ENCODE measurements at regions not wholly inside any gene's neighbourhood (a gene's known extent, or its start where the extent isn't known, plus 50 kb on each side); places are given as distances from the start of the nearest gene placed in this dataset.
"Not testable (repeated sequence)": the region's sequence is repeated elsewhere in the genome, so short reads cannot be mapped to it uniquely, and the experiment has no call there.

DNA sequence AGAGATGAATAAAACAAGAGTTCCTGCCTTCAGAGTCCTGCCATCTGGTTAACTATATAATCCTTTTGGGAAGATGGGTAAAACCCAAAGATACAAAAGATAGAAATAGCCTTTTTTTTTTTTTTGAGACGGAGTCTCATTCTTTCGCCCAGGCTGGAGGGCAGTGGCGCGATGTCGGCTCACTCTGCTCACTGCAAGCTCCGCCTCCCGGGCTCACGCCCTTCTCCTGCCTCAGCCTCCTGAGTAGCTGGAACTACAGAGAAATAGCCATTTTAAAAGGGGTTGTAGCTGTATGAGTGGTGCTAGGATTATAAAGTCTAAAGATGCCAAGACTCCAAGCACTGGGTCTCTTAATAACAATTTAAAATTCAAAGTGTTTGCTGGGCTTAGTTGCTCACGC, 97.2 kb downstream of the KDR start:
- Histone ChIP-seq H3K9me3 (no peaks in the 10 kb centered on the region), H3K27me3 (no peaks in the 10 kb centered on the region), H3K4me3 (no peak overlapping the region), H3K27ac (no peak overlapping the region), H3K36me3 (no peaks in the 10 kb centered on the region), H3K4me1 (peaks cover 27% of the 10 kb centered on the region)
- WGBS, result 96% methylated on average over 9 of the region's 9 CpGs
- DNase-seq (ENCODE audit: low spot score in 2 of 2), result no peak
- TF ChIP-seq EP300 (IDR thresholded peaks at IDR 0.05) (no peak), CTCF (IDR thresholded peaks at IDR 0.05) (no peak), POLR2A (IDR thresholded peaks at IDR 0.05) (no peak), POLR2AphosphoS5 (IDR thresholded peaks at IDR 0.05) (no peak)

- no peak for DNase-seq (ENCODE audit: low spot score in 2 of 2)
- H3K4me1 ChIP-seq, result peaks cover 23% of the 10 kb centered on the region
- H3K4me3 ChIP-seq, result no peak overlapping the region
- no peaks in the 10 kb centered on the region for H3K36me3 ChIP-seq
- no peak overlapping the region for H3K27ac ChIP-seq
- TF ChIP-seq POLR2AphosphoS5 (IDR thresholded peaks at IDR 0.05), result no peak
- TF ChIP-seq EP300 (IDR thresholded peaks at IDR 0.05), result no peak
- TF ChIP-seq CTCF (IDR thresholded peaks at IDR 0.05), result no peak
- no peak for TF ChIP-seq POLR2A (IDR thresholded peaks at IDR 0.05)
- WGBS, result 60% methylated on average over 2 of the region's 2 CpGs
- H3K27me3 ChIP-seq, result no peaks in the 10 kb centered on the region
- no peaks in the 10 kb centered on the region for H3K9me3 ChIP-seq
These were observed 97.8 kb downstream of the KDR start for GRCh38 chr4:55027596-55027995.

DNA sequence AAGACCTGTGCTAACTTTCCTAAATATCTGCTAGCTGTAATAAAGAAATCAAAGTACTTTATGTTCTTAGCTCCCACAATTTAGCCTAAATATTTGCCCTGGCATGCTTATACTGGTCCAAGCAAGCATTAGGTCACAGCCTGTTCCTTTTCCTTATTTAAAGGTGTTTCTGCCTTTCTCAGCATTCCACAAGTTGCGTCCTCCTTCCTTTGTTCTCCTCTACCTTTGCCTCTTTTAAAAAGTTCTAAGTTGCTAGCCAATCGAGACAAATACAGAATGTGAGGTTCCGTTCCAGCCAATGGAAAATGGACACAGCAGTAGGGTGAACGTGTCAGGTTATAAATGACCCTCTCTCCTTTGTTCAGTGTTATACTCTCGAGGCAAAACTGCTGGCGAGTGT, 99.9 kb downstream of the KDR start:
- not testable (repeated sequence) for H3K36me3 ChIP-seq; H3K27ac ChIP-seq; H3K27me3 ChIP-seq; H3K4me1 ChIP-seq; H3K4me3 ChIP-seq; H3K9me3 ChIP-seq; DNase-seq (ENCODE audit: low spot score in 2 of 2)
- 51% methylated on average over 6 of the region's 6 CpGs for WGBS

- Histone ChIP-seq H3K36me3 (no peaks in the 10 kb centered on the region), H3K27me3 (no peaks in the 10 kb centered on the region), H3K9me3 (no peaks in the 10 kb centered on the region), H3K27ac (no peak overlapping the region), H3K4me1 (peaks cover 3% of the 10 kb centered on the region), H3K4me3 (no peak overlapping the region)
- no peak for DNase-seq (ENCODE audit: low spot score in 2 of 2)
- TF ChIP-seq POLR2A (IDR thresholded peaks at IDR 0.05) (no peak), EP300 (IDR thresholded peaks at IDR 0.05) (no peak), POLR2AphosphoS5 (IDR thresholded peaks at IDR 0.05) (no peak), CTCF (IDR thresholded peaks at IDR 0.05) (no peak)
- 100% methylated on average over 2 of the region's 2 CpGs for WGBS
These were observed 102.4 kb downstream of the KDR start for GRCh38 chr4:55023030-55023429.

GRCh38 chr4:55021214-55021613, 104.2 kb downstream of the KDR start:
- no peak for DNase-seq (ENCODE audit: low spot score in 2 of 2)
- WGBS, result 94% methylated on average over 1 of the region's 1 CpG
- TF ChIP-seq POLR2AphosphoS5 (IDR thresholded peaks at IDR 0.05) (no peak), CTCF (IDR thresholded peaks at IDR 0.05) (no peak), POLR2A (IDR thresholded peaks at IDR 0.05) (no peak), EP300 (IDR thresholded peaks at IDR 0.05) (no peak)
- Histone ChIP-seq H3K36me3 (no peaks in the 10 kb centered on the region), H3K27me3 (no peaks in the 10 kb centered on the region), H3K4me1 (peaks cover 3% of the 10 kb centered on the region), H3K9me3 (no peaks in the 10 kb centered on the region), H3K27ac (no peak overlapping the region), H3K4me3 (no peak overlapping the region)

- Histone ChIP-seq H3K9me3 (no peaks in the 10 kb centered on the region), H3K4me1 (peaks cover 3% of the 10 kb centered on the region), H3K27ac (no peak overlapping the region), H3K4me3 (no peak overlapping the region), H3K36me3 (no peaks in the 10 kb centered on the region), H3K27me3 (no peaks in the 10 kb centered on the region)
- TF ChIP-seq EP300 (IDR thresholded peaks at IDR 0.05), result no peak
- no peak for TF ChIP-seq CTCF (IDR thresholded peaks at IDR 0.05)
- WGBS, result 76% methylated on average over 2 of the region's 2 CpGs
- DNase-seq (ENCODE audit: low spot score in 2 of 2), result no peak
These were observed 105.3 kb downstream of the KDR start for GRCh38 chr4:55020131-55020530.

All from suprapubic skin (tissue), 4 donors.